Astrocyte (in vitro differentiated cells and primary cell): ENCODE measurements at regions not wholly inside any gene's neighbourhood (a gene's known extent, or its start where the extent isn't known, plus 50 kb on each side); places are given as distances from the start of the nearest gene placed in this dataset.

Experiments
- DNase-seq: peaks from one replicate; pipeline ENCODE4 v3.0.0-alpha.2; 2010; ENCODE audit warnings: low read depth
- FAIRE-seq: peaks from 2 replicates; lab custom pipeline; 2011; peaks lifted over from hg19 to GRCh38; lab: Jason Lieb, UNC
- H2AFZ ChIP-seq: 2 replicates; pipeline ENCODE4 v1.6.0; 2012; ENCODE audit warnings: low read depth, low read length, inconsistent platforms
- H3K27ac ChIP-seq: 2 replicates; pipeline ENCODE4 v1.5.1; 2011; ENCODE audit warnings: low read depth, low read length, inconsistent platforms
- H3K27me3 ChIP-seq: 2 replicates; pipeline ENCODE4 v1.6.0; 2011; ENCODE audit warnings: low read length, inconsistent platforms; ENCODE audit not compliant: insufficient read depth
- H3K36me3 ChIP-seq: 2 replicates; pipeline ENCODE4 v1.5.1; 2011; ENCODE audit warnings: low read length, inconsistent platforms; ENCODE audit not compliant: insufficient read depth
- H3K4me1 ChIP-seq: 2 replicates; pipeline ENCODE4 v1.5.1; 2011; ENCODE audit warnings: low read length, inconsistent platforms; ENCODE audit not compliant: insufficient read depth
- H3K4me2 ChIP-seq: 2 replicates; pipeline ENCODE4 v1.6.0; 2012; ENCODE audit warnings: low read length, inconsistent platforms
- H3K4me3 ChIP-seq: 2 replicates; pipeline ENCODE4 v1.5.1; 2011; ENCODE audit warnings: low read depth, mild to moderate bottlenecking, low read length, inconsistent platforms; ENCODE audit not compliant: insufficient read depth
- H3K79me2 ChIP-seq: 2 replicates; pipeline ENCODE4 v1.6.0; 2012; ENCODE audit warnings: mild to moderate bottlenecking, low read length, inconsistent platforms; ENCODE audit not compliant: insufficient read depth
- H3K9ac ChIP-seq: 2 replicates; pipeline ENCODE4 v1.6.0; 2012; ENCODE audit warnings: mild to moderate bottlenecking, low read length, inconsistent platforms
- H3K9me3 ChIP-seq: 2 replicates; pipeline ENCODE4 v1.5.1; 2012; ENCODE audit warnings: low read depth, mild to moderate bottlenecking, low read length, inconsistent platforms; ENCODE audit not compliant: insufficient read depth
- H4K20me1 ChIP-seq: 2 replicates; pipeline ENCODE4 v1.6.0; 2012; ENCODE audit warnings: low read length, inconsistent platforms; ENCODE audit not compliant: insufficient read depth
- H3K27ac Mint-ChIP-seq: one replicate; pipeline ENCODE4 v1.8.0; 2021; ENCODE audit warnings: mild to moderate bottlenecking, mixed read lengths; ENCODE audit not compliant: unreplicated experiment
- H3K27me3 Mint-ChIP-seq: one replicate; pipeline ENCODE4 v1.8.0; 2021; ENCODE audit warnings: low read depth, mixed read lengths; ENCODE audit not compliant: unreplicated experiment
- H3K36me3 Mint-ChIP-seq: one replicate; pipeline ENCODE4 v1.8.0; 2021; ENCODE audit warnings: low read depth, mixed read lengths; ENCODE audit not compliant: unreplicated experiment
- H3K4me1 Mint-ChIP-seq: one replicate; pipeline ENCODE4 v1.8.0; 2021; ENCODE audit warnings: low read depth, mixed read lengths; ENCODE audit not compliant: unreplicated experiment
- H3K4me3 Mint-ChIP-seq: one replicate; pipeline ENCODE4 v1.8.0; 2021; ENCODE audit warnings: mild to moderate bottlenecking, moderate library complexity, mixed read lengths; ENCODE audit not compliant: unreplicated experiment
- H3K9me3 Mint-ChIP-seq: one replicate; pipeline ENCODE4 v1.8.0; 2021; ENCODE audit warnings: mild to moderate bottlenecking, mixed read lengths; ENCODE audit not compliant: unreplicated experiment
- EZH2 ChIP-seq: IDR thresholded peaks from 2 replicates; pipeline ENCODE4 v1.6.1; 2012; ENCODE audit warnings: mild to moderate bottlenecking, low read length, inconsistent platforms; ENCODE audit not compliant: insufficient read depth
- TF ChIP-seq, protein P1 (sequence below): IDR thresholded peaks from 2 replicates; pipeline ENCODE4 v1.5.1; 2011; ENCODE audit warnings: low read depth, mild to moderate bottlenecking, inconsistent platforms, low read length, moderate library complexity; ENCODE audit not compliant: insufficient read depth

DNA sequence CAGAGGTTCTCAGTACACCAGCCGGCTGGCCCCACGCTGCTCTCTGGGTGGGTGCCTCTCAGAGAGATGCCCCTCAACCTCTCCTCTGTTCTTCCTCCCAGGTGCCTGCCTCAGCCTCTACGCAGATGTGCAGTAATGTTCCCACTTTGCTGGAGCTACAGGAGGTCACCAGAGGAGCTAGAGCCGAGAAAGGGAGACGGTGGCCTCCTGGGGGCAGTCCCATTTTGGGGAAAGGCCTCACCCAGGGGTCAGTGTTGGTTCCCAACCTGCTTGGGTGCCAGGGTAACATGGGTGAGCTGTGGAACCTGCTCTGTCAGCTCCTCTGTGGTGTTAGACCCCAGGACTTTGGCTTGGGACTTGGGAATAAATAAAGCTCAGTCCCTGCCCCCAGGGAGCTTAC is 145.3 kb upstream of the MLN start:
- H3K36me3 Mint-ChIP-seq, result no peaks in the 10 kb centered on the region
- no peak for TF ChIP-seq EZH2
- TF ChIP-seq, protein P1, sequence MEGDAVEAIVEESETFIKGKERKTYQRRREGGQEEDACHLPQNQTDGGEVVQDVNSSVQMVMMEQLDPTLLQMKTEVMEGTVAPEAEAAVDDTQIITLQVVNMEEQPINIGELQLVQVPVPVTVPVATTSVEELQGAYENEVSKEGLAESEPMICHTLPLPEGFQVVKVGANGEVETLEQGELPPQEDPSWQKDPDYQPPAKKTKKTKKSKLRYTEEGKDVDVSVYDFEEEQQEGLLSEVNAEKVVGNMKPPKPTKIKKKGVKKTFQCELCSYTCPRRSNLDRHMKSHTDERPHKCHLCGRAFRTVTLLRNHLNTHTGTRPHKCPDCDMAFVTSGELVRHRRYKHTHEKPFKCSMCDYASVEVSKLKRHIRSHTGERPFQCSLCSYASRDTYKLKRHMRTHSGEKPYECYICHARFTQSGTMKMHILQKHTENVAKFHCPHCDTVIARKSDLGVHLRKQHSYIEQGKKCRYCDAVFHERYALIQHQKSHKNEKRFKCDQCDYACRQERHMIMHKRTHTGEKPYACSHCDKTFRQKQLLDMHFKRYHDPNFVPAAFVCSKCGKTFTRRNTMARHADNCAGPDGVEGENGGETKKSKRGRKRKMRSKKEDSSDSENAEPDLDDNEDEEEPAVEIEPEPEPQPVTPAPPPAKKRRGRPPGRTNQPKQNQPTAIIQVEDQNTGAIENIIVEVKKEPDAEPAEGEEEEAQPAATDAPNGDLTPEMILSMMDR, result no peak
- no peaks in the 10 kb centered on the region for H3K79me2 ChIP-seq
- peaks cover 2% of the 10 kb centered on the region for H3K9me3 Mint-ChIP-seq
- H3K4me3 ChIP-seq, result no peak overlapping the region
- H3K36me3 ChIP-seq, result no peaks in the 10 kb centered on the region
- H3K4me2 ChIP-seq, result no peak overlapping the region
- peaks cover 4% of the 10 kb centered on the region for H3K27me3 ChIP-seq
- H3K4me3 Mint-ChIP-seq, result no peak overlapping the region
- H3K9ac ChIP-seq, result no peak overlapping the region
- no peak for DNase-seq
- no peaks in the 10 kb centered on the region for H3K9me3 ChIP-seq
- no peak for FAIRE-seq
- H3K27ac Mint-ChIP-seq, result no peak overlapping the region
- no peaks in the 10 kb centered on the region for H4K20me1 ChIP-seq
- no peaks in the 10 kb centered on the region for H3K4me1 Mint-ChIP-seq
- H3K4me1 ChIP-seq, result no peaks in the 10 kb centered on the region
- peaks cover 62% of the 10 kb centered on the region for H3K27me3 Mint-ChIP-seq
- H3K27ac ChIP-seq, result no peak overlapping the region
- H2AFZ ChIP-seq, result no peak overlapping the region

DNA sequence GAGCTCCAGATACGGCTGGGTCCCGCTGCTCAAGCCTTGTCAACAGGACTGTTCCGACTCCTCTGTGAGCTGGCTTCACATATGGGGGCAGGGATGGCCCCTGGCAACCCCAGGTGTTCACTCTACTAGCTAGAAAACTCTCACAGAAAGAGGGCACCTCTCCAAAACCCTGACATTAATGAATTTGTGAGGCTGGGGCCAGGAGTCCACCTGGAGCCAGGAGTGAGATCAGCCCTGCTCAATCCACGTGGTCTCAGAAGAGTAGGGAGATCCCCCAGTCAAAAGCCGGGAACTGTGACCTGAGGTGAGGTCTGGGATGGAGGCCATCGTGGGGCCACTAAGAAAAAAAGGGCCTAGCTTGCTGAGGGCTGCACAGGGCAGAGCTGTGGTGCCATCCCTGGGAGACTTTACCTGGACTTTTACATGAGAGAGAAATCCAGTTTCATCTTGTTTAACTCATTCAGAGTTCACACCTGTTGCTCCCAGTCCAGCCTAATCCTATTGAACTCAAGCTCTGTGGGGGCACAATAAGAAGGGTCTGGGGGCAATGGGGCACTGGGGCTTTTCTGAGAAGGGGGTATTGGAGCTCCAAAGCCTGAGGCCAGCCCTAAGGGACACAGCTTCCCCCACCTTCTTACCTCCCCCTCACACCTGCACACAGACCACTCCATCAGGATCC is 144.3 kb upstream of the MLN start:
- Histone ChIP-seq H3K9ac (no peak overlapping the region), H3K27me3 (peaks cover 7% of the 10 kb centered on the region), H3K4me1 (no peaks in the 10 kb centered on the region), H3K4me3 (no peak overlapping the region), H3K4me2 (no peak overlapping the region), H2AFZ (no peak overlapping the region), H3K27ac (no peak overlapping the region), H3K36me3 (no peaks in the 10 kb centered on the region), H4K20me1 (no peaks in the 10 kb centered on the region), H3K9me3 (no peaks in the 10 kb centered on the region), H3K79me2 (no peaks in the 10 kb centered on the region)
- H3K4me1 Mint-ChIP-seq, result no peaks in the 10 kb centered on the region
- FAIRE-seq (no peak), DNase-seq (no peak)
- H3K27me3 Mint-ChIP-seq, result peaks cover 64% of the 10 kb centered on the region
- H3K36me3 Mint-ChIP-seq, result no peaks in the 10 kb centered on the region
- H3K9me3 Mint-ChIP-seq, result no peaks in the 10 kb centered on the region
- no peak overlapping the region for H3K27ac Mint-ChIP-seq
- TF ChIP-seq, protein P1, result no peak
- TF ChIP-seq EZH2, result no peak
- H3K4me3 Mint-ChIP-seq, result no peak overlapping the region

DNA sequence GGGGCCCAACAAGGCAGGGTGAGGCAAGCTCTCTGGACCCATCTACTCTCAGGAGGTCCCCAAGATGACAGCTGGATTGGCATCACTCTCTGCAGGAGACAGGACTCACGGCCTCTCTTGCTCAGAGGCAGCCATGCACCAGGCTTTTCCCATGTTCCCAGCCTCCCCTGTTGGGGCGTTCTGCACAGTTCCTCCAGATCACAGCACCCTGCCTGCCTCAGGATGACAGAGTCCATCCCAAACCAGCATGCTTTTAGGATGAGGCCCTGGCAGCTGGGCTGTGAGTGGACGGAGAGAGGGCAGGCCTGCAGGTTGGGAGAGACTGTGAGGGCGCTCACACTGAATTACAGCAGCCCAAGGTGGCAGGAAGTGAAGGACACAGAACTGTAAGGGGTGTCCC is 143.2 kb upstream of the MLN start:
- no peaks in the 10 kb centered on the region for H3K9me3 Mint-ChIP-seq
- Histone ChIP-seq H3K9me3 (no peaks in the 10 kb centered on the region), H3K4me3 (no peak overlapping the region), H3K27ac (no peak overlapping the region), H2AFZ (no peak overlapping the region), H3K36me3 (no peaks in the 10 kb centered on the region), H4K20me1 (no peaks in the 10 kb centered on the region), H3K9ac (no peak overlapping the region), H3K79me2 (no peaks in the 10 kb centered on the region), H3K4me2 (no peak overlapping the region), H3K27me3 (peaks cover 9% of the 10 kb centered on the region), H3K4me1 (no peaks in the 10 kb centered on the region)
- no peak for FAIRE-seq
- no peak for DNase-seq
- no peaks in the 10 kb centered on the region for H3K36me3 Mint-ChIP-seq
- H3K27ac Mint-ChIP-seq, result no peak overlapping the region
- no peak for TF ChIP-seq EZH2
- TF ChIP-seq, protein P1, result no peak
- H3K27me3 Mint-ChIP-seq, result peaks cover 67% of the 10 kb centered on the region
- H3K4me1 Mint-ChIP-seq, result no peaks in the 10 kb centered on the region
- no peak overlapping the region for H3K4me3 Mint-ChIP-seq
